CD4-positive, alpha-beta memory T cell (primary cell): ENCODE measurements at regions not wholly inside any gene's neighbourhood (a gene's known extent, or its start where the extent isn't known, plus 50 kb on each side); places are given as distances from the start of the nearest gene placed in this dataset.

Experiments used
- CTCF ChIA-PET: fragments of 350-600 bp; sonication (Branson Sonifier 250); formaldehyde crosslinking; loops from one replicate; lab custom pipeline; 2021; ENCODE audit warnings: inconsistent platforms; ENCODE audit not compliant: partially characterized antibody; lab: Charles Lee
- POLR2A ChIA-PET: fragments of 350-600 bp; sonication (Branson Sonifier 250); formaldehyde crosslinking; loops from one replicate; lab custom pipeline; 2021; ENCODE audit not compliant: partially characterized antibody; lab: Charles Lee
- DNase-seq, 5 donors: peaks; one replicate each; pipeline versions ENCODE4 v3.0.0 to v3.0.0-alpha.2; 2020 to 2022; ENCODE audit warnings: mixed read lengths in 1 of 5
- H3K27ac ChIP-seq: one replicate; pipeline ENCODE4 v1.7.0; 2013; ENCODE audit warnings: low read depth, low read length
- H3K27me3 ChIP-seq: 2 replicates; pipeline ENCODE4 v1.7.0; 2013; ENCODE audit warnings: mild to moderate bottlenecking, low read length, moderate library complexity; ENCODE audit not compliant: insufficient read depth
- H3K36me3 ChIP-seq: 2 replicates; pipeline ENCODE4 v1.7.0; 2013; ENCODE audit warnings: mild to moderate bottlenecking, low read length, moderate library complexity; ENCODE audit not compliant: insufficient read depth
- H3K4me1 ChIP-seq: 2 replicates; pipeline ENCODE4 v1.7.0; 2013; ENCODE audit warnings: mild to moderate bottlenecking, low read length, moderate library complexity; ENCODE audit not compliant: insufficient read depth
- H3K4me3 ChIP-seq, 2 donors: one replicate each; pipeline ENCODE4 v1.7.0; 2013; ENCODE audit warnings: low read length in 2 of 2, mild to moderate bottlenecking in 1 of 2
- H3K9me3 ChIP-seq, 2 donors: one replicate each; pipeline ENCODE4 v1.7.0; 2013; ENCODE audit warnings: low read length in 2 of 2, control low read depth in 1 of 2; ENCODE audit not compliant: control insufficient read depth in 1 of 2
- H3K27ac Mint-ChIP-seq, 7 donors: one replicate each; pipeline ENCODE4 v1.8.0; 2020 to 2021; ENCODE audit warnings: mixed read lengths in 7 of 7, mild to moderate bottlenecking in 6 of 7, inconsistent platforms in 3 of 7, moderate library complexity in 3 of 7
- H3K27me3 Mint-ChIP-seq, 2 donors: one replicate each; pipeline ENCODE4 v1.8.0; 2020 to 2021; ENCODE audit warnings: mixed read lengths in 2 of 2
- H3K36me3 Mint-ChIP-seq, 2 donors: one replicate each; pipeline ENCODE4 v1.8.0; 2020 to 2021; ENCODE audit warnings: mixed read lengths in 2 of 2, inconsistent platforms in 1 of 2, mild to moderate bottlenecking in 1 of 2
- H3K4me1 Mint-ChIP-seq, 4 donors: one replicate each; pipeline ENCODE4 v1.8.0; 2020 to 2021; ENCODE audit warnings: mixed read lengths in 4 of 4, mild to moderate bottlenecking in 1 of 4
- H3K4me3 Mint-ChIP-seq, 8 donors: one replicate each; pipeline ENCODE4 v1.8.0; 2020 to 2021; ENCODE audit warnings: mixed read lengths in 8 of 8, mild to moderate bottlenecking in 7 of 8, moderate library complexity in 6 of 8, inconsistent platforms in 3 of 8
- H3K9me3 Mint-ChIP-seq, 8 donors: one replicate each; pipeline ENCODE4 v1.8.0; 2020 to 2021; ENCODE audit warnings: mixed read lengths in 8 of 8, mild to moderate bottlenecking in 5 of 8, inconsistent platforms in 3 of 8, moderate library complexity in 1 of 8
- intact Hi-C: fragments of 100-400 bp; cut with micrococcal nuclease; formaldehyde crosslinking; loops from one replicate; pipeline ENCODE4 v1.15.1; 2023

DNA sequence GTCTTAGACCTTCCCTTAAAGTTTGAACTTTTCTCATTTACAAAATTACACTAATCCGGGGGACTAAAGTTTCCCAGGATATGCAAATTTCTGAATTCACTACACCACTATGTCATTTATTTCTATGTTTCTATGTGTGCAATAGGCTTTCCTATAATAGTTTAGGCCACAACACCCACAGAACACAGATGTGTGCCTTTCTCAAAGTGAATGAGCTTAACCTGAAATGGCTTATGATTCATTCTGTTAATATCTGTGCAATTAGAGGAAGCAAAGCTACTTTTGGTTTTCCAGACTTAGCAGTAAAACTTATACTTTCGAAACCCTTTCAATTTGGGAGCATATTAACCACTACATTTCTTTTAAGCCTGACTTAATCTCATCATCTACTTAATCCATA is 748.1 kb downstream of the GBE1 start:
- Mint-ChIP-seq H3K36me3 (no peaks in the 10 kb centered on the region), H3K27me3 (no peaks in the 10 kb centered on the region), H3K4me3 (no peak overlapping the region), H3K9me3 (peaks cover 2 to 27% (median 11%) of the 10 kb centered on the region in 8 donors), H3K27ac (no peak overlapping the region), H3K4me1 (no peaks in the 10 kb centered on the region)
- intact Hi-C loops = no loop called here
- ChIA-PET CTCF (no interaction called here), POLR2A (no interaction called here)
- Histone ChIP-seq H3K27ac (no peak overlapping the region), H3K4me3 (no peak overlapping the region), H3K4me1 (no peaks in the 10 kb centered on the region), H3K27me3 (no peaks in the 10 kb centered on the region), H3K9me3 (no peaks in the 10 kb centered on the region), H3K36me3 (no peaks in the 10 kb centered on the region)
- no peak for DNase-seq

DNA sequence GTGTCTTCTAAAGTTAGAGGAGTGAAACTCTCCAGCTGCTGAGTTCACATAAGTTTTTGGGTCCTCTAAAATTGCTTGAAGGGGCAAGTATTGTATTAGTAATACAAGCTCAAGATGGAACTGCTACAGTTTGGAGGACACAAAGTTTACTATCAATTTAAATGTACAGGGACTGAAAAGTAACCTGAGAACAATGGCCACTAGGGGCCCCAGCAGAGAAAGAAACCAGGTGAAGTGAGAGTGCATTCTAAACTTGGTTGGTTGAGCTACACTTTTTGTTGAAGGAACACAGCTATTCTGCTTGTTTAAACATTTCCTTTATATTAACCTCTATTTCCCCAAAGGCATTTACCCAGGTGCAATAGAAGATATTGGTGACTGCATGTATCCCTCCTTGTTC is 755.5 kb downstream of the GBE1 start:
- Histone ChIP-seq H3K4me3 (no peak overlapping the region), H3K9me3 (no peaks in the 10 kb centered on the region), H3K36me3 (no peaks in the 10 kb centered on the region), H3K27ac (no peak overlapping the region), H3K27me3 (no peaks in the 10 kb centered on the region), H3K4me1 (no peaks in the 10 kb centered on the region)
- intact Hi-C loops = no loop called here
- DNase-seq = no peak
- POLR2A ChIA-PET = no interaction called here
- no peak overlapping the region for H3K4me3 Mint-ChIP-seq
- no peaks in the 10 kb centered on the region for H3K27me3 Mint-ChIP-seq
- CTCF ChIA-PET = interaction anchor here (1.0 kb wide), 1 partner anchor 17 kb away, joined by 4 read pairs; no protein-coding TSS in a partner anchor
- no peak overlapping the region for H3K27ac Mint-ChIP-seq
- H3K9me3 Mint-ChIP-seq = peaks cover 2 to 14% (median 9%) of the 10 kb centered on the region in 8 donors
- H3K4me1 Mint-ChIP-seq = no peaks in the 10 kb centered on the region
- H3K36me3 Mint-ChIP-seq = no peaks in the 10 kb centered on the region

DNA sequence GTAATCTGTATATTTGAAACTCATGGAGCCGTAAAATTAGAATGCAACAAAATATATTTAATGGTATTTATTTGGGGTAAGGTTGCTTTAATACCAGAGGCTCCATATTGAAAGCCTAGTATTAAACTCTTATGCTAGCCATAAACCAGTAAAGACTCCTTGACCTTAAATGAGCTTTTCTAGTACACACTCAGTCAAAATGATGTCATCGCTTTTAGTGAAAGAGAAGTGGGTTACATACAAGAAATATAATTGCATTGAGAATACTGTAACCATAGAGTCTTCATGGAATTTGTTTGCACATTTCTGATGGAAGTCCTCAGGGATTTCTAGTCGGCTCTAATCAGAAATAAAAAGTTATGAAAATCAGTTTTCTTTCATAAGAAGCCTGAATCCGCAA is 757.6 kb downstream of the GBE1 start:
- H3K4me1 Mint-ChIP-seq = no peaks in the 10 kb centered on the region
- H3K27ac Mint-ChIP-seq = no peak overlapping the region
- H3K36me3 Mint-ChIP-seq = no peaks in the 10 kb centered on the region
- H3K9me3 ChIP-seq = no peaks in the 10 kb centered on the region
- no peak overlapping the region for H3K4me3 ChIP-seq
- ChIA-PET POLR2A (no interaction called here), CTCF (no interaction called here)
- intact Hi-C loops = no loop called here
- H3K4me3 Mint-ChIP-seq = no peak overlapping the region
- no peak for DNase-seq
- no peaks in the 10 kb centered on the region for H3K27me3 ChIP-seq
- H3K27ac ChIP-seq = no peak overlapping the region
- no peaks in the 10 kb centered on the region for H3K4me1 ChIP-seq
- H3K36me3 ChIP-seq = no peaks in the 10 kb centered on the region
- H3K9me3 Mint-ChIP-seq = peaks cover 2 to 12% (median 6%) of the 10 kb centered on the region in 8 donors
- no peaks in the 10 kb centered on the region for H3K27me3 Mint-ChIP-seq

DNA sequence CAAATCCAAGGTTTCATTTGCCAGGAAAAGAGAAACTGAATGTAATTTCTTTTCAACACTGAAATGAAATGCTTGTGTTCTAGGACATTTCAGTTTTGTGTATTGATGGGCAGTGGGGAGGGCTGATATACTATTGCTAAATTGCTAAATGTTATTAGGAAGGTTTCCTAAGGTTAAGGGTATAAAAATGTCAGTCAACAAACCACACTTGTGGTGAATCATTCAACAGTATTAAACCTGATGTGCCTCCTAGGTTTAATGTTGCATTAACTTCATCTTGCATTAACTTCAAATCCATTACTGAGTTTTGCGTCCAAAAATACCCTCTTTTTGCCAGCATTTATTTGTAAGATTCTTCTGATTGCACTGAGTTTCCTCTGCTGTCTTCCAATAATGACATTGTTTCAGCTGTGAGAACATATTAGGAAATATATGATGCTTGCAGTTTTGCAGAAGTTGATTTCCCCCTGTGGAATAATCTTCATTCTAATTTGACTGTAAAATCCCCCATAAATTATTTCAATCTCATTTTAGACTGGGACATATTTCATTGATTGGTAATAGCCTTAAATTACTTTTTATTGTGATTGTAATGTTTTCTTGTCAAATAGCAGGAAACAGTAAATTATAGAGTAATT is 758.3 kb downstream of the GBE1 start:
- peaks cover 2 to 12% (median 7%) of the 10 kb centered on the region in 8 donors for H3K9me3 Mint-ChIP-seq
- no peak for DNase-seq
- Histone ChIP-seq H3K27ac (no peak overlapping the region), H3K36me3 (no peaks in the 10 kb centered on the region), H3K4me3 (no peak overlapping the region), H3K9me3 (no peaks in the 10 kb centered on the region), H3K27me3 (no peaks in the 10 kb centered on the region), H3K4me1 (no peaks in the 10 kb centered on the region)
- POLR2A ChIA-PET = no interaction called here
- H3K4me1 Mint-ChIP-seq = no peaks in the 10 kb centered on the region
- no peaks in the 10 kb centered on the region for H3K36me3 Mint-ChIP-seq
- CTCF ChIA-PET = no interaction called here
- no peak overlapping the region for H3K27ac Mint-ChIP-seq
- intact Hi-C loops = no loop called here
- H3K4me3 Mint-ChIP-seq = no peak overlapping the region
- no peaks in the 10 kb centered on the region for H3K27me3 Mint-ChIP-seq

DNA sequence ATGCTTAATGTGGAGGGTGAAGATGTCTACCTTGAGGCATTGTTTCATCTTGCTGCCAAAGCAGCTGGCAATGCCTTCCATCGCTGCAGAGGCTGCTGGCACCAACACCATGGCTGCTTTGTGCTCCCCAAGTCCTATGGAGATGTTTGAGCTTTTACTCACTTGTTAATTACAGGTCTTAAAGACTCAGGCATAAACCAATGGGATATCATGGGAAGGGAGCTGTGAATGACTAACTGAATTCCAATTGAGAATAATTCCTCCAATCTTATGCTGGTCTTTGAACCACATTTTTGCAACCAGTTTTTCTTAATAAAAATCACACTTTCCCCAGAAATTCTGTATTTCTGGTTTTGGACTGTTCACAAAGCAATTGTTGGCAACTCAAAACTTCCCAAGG is 762.0 kb downstream of the GBE1 start:
- Histone ChIP-seq H3K27me3 (no peaks in the 10 kb centered on the region), H3K36me3 (no peaks in the 10 kb centered on the region), H3K4me1 (no peaks in the 10 kb centered on the region), H3K4me3 (no peak overlapping the region), H3K9me3 (no peaks in the 10 kb centered on the region), H3K27ac (no peak overlapping the region)
- peaks cover 0 to 17% (median 6%) of the 10 kb centered on the region in 8 donors for H3K9me3 Mint-ChIP-seq
- DNase-seq = no peak
- H3K27me3 Mint-ChIP-seq = no peaks in the 10 kb centered on the region
- no peak overlapping the region for H3K27ac Mint-ChIP-seq
- intact Hi-C loops = no loop called here
- CTCF ChIA-PET = no interaction called here
- no peak overlapping the region for H3K4me3 Mint-ChIP-seq
- H3K4me1 Mint-ChIP-seq = no peaks in the 10 kb centered on the region
- no peaks in the 10 kb centered on the region for H3K36me3 Mint-ChIP-seq
- POLR2A ChIA-PET = no interaction called here

DNA sequence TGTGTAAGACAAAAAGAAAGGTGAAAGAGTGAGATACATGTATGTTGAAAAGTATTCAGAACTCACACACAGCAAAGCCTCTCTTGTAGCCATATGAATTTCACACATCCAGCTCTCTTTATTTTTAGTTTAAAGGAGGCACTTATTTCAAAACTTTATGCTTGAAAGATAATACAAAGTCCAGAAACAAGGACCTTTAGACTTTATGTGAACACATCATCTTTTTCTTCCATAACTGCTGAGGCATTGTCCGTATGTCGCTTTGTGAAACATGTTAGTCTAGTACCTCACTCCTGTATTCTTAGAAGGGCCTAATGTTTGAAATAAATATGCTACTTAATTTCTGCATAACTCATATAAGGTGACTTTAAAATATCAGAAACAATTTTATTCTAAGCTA is 763.4 kb downstream of the GBE1 start:
- H3K27me3 Mint-ChIP-seq = no peaks in the 10 kb centered on the region
- intact Hi-C loops = no loop called here

DNA sequence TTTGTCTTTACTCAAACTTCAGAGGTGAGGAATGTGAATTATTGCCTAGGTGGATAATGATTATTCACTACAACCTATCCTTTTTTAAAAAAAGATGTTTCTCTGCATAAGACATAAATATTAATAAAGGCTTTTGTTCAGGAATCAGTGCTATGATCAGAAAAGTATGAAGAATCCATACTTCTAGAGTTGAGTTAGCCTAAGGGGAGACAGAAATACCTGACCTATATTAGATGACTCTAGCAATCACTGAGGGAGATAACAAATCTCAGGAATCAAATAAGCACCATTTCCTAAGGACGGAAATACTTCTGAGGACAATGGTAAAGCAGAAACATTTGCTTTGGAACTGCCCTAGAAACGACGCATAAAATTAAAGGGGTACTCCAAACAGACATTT is 763.8 kb downstream of the GBE1 start:
- Mint-ChIP-seq H3K9me3 (peaks cover 0 to 21% (median 7%) of the 10 kb centered on the region in 8 donors), H3K4me3 (no peak overlapping the region), H3K27me3 (no peaks in the 10 kb centered on the region), H3K36me3 (no peaks in the 10 kb centered on the region), H3K27ac (no peak overlapping the region), H3K4me1 (no peaks in the 10 kb centered on the region)
- H3K9me3 ChIP-seq = no peaks in the 10 kb centered on the region
- CTCF ChIA-PET = no interaction called here
- H3K27ac ChIP-seq = no peak overlapping the region
- no peaks in the 10 kb centered on the region for H3K27me3 ChIP-seq
- intact Hi-C loops = no loop called here
- no peak overlapping the region for H3K4me3 ChIP-seq
- POLR2A ChIA-PET = no interaction called here
- no peaks in the 10 kb centered on the region for H3K4me1 ChIP-seq
- H3K36me3 ChIP-seq = no peaks in the 10 kb centered on the region
- no peak for DNase-seq

More for the DNA sequence above, 763.4 kb downstream of the GBE1 start:
- Mint-ChIP-seq H3K27ac (no peak overlapping the region), H3K9me3 (peaks cover 0 to 17% (median 7%) of the 10 kb centered on the region in 8 donors), H3K4me1 (no peaks in the 10 kb centered on the region), H3K4me3 (no peak overlapping the region), H3K36me3 (no peaks in the 10 kb centered on the region)
- no peaks in the 10 kb centered on the region for H3K36me3 ChIP-seq
- CTCF ChIA-PET = no interaction called here
- no peaks in the 10 kb centered on the region for H3K4me1 ChIP-seq
- no peak overlapping the region for H3K4me3 ChIP-seq
- H3K27me3 ChIP-seq = no peaks in the 10 kb centered on the region
- no peaks in the 10 kb centered on the region for H3K9me3 ChIP-seq
- POLR2A ChIA-PET = no interaction called here
- no peak overlapping the region for H3K27ac ChIP-seq
- DNase-seq = no peak
